Tibial nerve (tissue), 3 donors: ENCODE measurements at regions not wholly inside any gene's neighbourhood (a gene's known extent, or its start where the extent isn't known, plus 50 kb on each side); places are given as distances from the start of the nearest gene placed in this dataset.

Experiments used
- CTCF ChIP-seq, 5 experiments: fragments of 200-600 bp in 3 of 5; fragments of 450-650 bp in 2 of 5; sonication (generic) in 3 of 5; IDR thresholded peaks; one replicate each; pipeline ENCODE4 v1.5.1; 2016 to 2019; ENCODE audit warnings: antibody characterized with exemption in 5 of 5, mild to moderate bottlenecking in 3 of 5, moderate library complexity in 2 of 5
- POLR2A ChIP-seq, 2 donors: fragments of 450-650 bp; IDR thresholded peaks; one replicate each; pipeline ENCODE4 v1.6.1; 2017; ENCODE audit warnings: antibody characterized with exemption in 2 of 2, mild to moderate bottlenecking in 2 of 2, moderate library complexity in 2 of 2

GRCh38 chr16:86763819-86764218 is 185.5 kb downstream of the FOXL1 start:
- TF ChIP-seq CTCF (IDR thresholded peaks at IDR 0.05) (no peak), POLR2A (IDR thresholded peaks at IDR 0.05) (no peak)
